Tibial artery (tissue), 4 donors: ENCODE measurements at regions not wholly inside any gene's neighbourhood (a gene's known extent, or its start where the extent isn't known, plus 50 kb on each side); places are given as distances from the start of the nearest gene placed in this dataset.

Source experiments
- DNase-seq, 2 donors: peaks; one replicate each; pipeline ENCODE4 v3.0.0-alpha.2; 2019
- H3K27ac ChIP-seq, 2 donors: fragments of 200-600 bp; sonication (generic) in 1 of 2; 1 replicate in 1 of 2; 2 replicates in 1 of 2; pipeline ENCODE4 v1.5.1; 2018 to 2019; ENCODE audit warnings: mild to moderate bottlenecking in 1 of 2
- H3K27me3 ChIP-seq, 2 donors: fragments of 200-600 bp; sonication (generic) in 1 of 2; one replicate each; pipeline versions ENCODE4 v1.5.1 to v1.6.0; 2016 to 2019
- H3K36me3 ChIP-seq, 3 donors: fragments of 200-600 bp; sonication (generic) in 2 of 3; one replicate each; pipeline ENCODE4 v1.5.1; 2016 to 2019; ENCODE audit warnings: mild to moderate bottlenecking in 2 of 3
- H3K4me1 ChIP-seq, 4 donors: fragments of 200-600 bp; sonication (generic) in 2 of 4; 1 replicate in 3 of 4; 2 replicates in 1 of 4; pipeline ENCODE4 v1.5.1; 2016 to 2019
- H3K4me3 ChIP-seq, 2 donors: fragments of 200-600 bp; sonication (generic) in 1 of 2; 1 replicate in 1 of 2; 2 replicates in 1 of 2; pipeline ENCODE4 v1.5.1; 2018 to 2019; ENCODE audit warnings: mild to moderate bottlenecking in 2 of 2
- H3K9me3 ChIP-seq, 3 donors: fragments of 200-600 bp; sonication (generic) in 1 of 3; one replicate each; pipeline ENCODE4 v1.5.1; 2016 to 2019
- intact Hi-C: fragments of 100-400 bp; cut with DNase I; formaldehyde crosslinking; loops from one replicate; pipeline ENCODE4 v1.15.0; 2023; ENCODE audit warnings: low total_unique reads
- TF ChIP-seq, protein P1 (sequence below), 2 experiments: fragments of 200-600 bp in 1 of 2; fragments of 450-650 bp in 1 of 2; IDR thresholded peaks; one replicate each; pipeline ENCODE4 v1.5.1; 2017 to 2019; ENCODE audit warnings: antibody characterized with exemption in 2 of 2, mild to moderate bottlenecking in 1 of 2, moderate library complexity in 1 of 2

DNA sequence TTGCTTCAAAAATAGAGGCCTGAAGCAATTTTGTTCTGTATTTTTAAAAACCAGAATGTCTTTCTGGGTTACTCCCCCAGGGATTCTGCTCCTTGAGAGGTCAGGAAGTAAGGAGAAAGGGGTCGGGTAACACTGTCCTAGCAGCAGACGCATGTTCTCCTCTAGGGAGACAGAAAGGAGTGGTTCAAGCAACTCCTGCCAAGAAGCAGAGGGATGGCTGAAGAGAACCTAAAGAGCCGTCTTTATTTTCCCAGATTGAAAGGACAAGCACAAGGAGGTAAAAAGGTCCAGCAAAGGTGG lies 58.0 kb upstream of the SLC4A11 start:
- Histone ChIP-seq H3K4me3 (no peak overlapping the region), H3K36me3 (peaks cover 63 to 95% (median 85%) of the 10 kb centered on the region in 3 donors), H3K4me1 (no peaks in the 10 kb centered on the region), H3K27me3 (no peaks in the 10 kb centered on the region), H3K9me3 (no peaks in the 10 kb centered on the region), H3K27ac (no peak overlapping the region)
- intact Hi-C loops = no loop called here
- TF ChIP-seq, protein P1, sequence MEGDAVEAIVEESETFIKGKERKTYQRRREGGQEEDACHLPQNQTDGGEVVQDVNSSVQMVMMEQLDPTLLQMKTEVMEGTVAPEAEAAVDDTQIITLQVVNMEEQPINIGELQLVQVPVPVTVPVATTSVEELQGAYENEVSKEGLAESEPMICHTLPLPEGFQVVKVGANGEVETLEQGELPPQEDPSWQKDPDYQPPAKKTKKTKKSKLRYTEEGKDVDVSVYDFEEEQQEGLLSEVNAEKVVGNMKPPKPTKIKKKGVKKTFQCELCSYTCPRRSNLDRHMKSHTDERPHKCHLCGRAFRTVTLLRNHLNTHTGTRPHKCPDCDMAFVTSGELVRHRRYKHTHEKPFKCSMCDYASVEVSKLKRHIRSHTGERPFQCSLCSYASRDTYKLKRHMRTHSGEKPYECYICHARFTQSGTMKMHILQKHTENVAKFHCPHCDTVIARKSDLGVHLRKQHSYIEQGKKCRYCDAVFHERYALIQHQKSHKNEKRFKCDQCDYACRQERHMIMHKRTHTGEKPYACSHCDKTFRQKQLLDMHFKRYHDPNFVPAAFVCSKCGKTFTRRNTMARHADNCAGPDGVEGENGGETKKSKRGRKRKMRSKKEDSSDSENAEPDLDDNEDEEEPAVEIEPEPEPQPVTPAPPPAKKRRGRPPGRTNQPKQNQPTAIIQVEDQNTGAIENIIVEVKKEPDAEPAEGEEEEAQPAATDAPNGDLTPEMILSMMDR (IDR thresholded peaks at IDR 0.05) = no peak
- DNase-seq = no peak

DNA sequence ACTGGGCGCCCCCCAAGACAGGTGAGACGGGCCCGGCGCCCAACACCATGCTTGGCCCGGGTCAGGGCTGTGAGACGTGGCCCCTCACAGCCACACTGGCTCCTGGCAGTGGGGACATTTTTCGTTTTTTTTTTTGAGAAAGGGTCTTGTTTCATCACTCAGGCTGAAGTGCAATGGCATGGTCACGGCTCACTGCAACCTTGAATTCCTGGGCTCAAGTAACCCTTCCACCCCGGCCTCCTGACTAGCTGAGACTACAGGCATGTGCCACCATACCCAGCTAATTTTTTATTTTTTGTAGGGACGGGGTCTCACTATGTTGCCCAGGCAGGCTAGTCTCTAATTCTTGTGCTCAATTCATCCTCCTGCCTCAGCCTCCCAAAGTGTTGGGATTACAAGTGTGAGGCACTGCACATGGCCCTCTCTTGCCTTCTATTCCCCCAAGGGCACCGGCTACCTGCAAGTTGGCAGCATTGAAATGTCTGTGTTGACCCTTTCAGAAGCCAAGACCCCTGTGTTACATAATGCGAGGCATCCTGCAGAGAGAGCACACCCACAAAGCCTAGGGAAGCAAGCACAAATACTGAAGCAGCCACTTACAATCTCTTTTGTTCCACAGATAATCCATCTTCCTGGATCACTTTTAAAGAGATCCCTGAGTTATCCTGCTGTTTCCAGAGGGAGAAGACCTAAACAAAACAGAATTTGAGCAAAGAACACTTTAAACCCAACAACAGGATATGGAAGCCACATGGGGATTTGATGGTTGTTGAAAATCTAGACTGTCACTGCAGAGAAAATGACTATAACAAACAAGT lies 57.5 kb upstream of the SLC4A11 start:
- intact Hi-C loops = no loop called here
- H3K4me1 ChIP-seq = no peaks in the 10 kb centered on the region
- no peaks in the 10 kb centered on the region for H3K27me3 ChIP-seq
- TF ChIP-seq, protein P1 (IDR thresholded peaks at IDR 0.05) = no peak
- peaks cover 69 to 96% (median 85%) of the 10 kb centered on the region in 3 donors for H3K36me3 ChIP-seq
- DNase-seq = no peak
- no peak overlapping the region for H3K27ac ChIP-seq
- H3K9me3 ChIP-seq = no peaks in the 10 kb centered on the region
- H3K4me3 ChIP-seq = no peak overlapping the region
